AG04449 (cell line): ENCODE measurements at regions not wholly inside any gene's neighbourhood (a gene's known extent, or its start where the extent isn't known, plus 50 kb on each side); places are given as distances from the start of the nearest gene placed in this dataset.

Experiments used
- CTCF ChIA-PET: fragments of 350-600 bp; formaldehyde crosslinking; extraction: SDS; loops from one replicate; lab custom pipeline; 2021; ENCODE audit warnings: antibody characterized with exemption; lab: Yijun Ruan, JAX
- POLR2A ChIA-PET: fragments of 400-600, 350-600 bp; formaldehyde crosslinking; extraction: SDS; loops from one replicate; lab custom pipeline; 2020; ENCODE audit warnings: antibody characterized with exemption, inconsistent platforms; lab: Yijun Ruan, JAX
- DNase-seq: peaks from one replicate; pipeline ENCODE4 v3.0.0-alpha.2; 2010; ENCODE audit warnings: low read depth, low spot score
- H3K4me3 ChIP-seq: 2 replicates; pipeline ENCODE4 v1.5.1; 2011; ENCODE audit warnings: low read depth, mild to moderate bottlenecking, control low read depth, low read length
- TF ChIP-seq, protein P1 (sequence below): IDR thresholded peaks from one replicate; pipeline ENCODE4 v1.5.1; 2011; ENCODE audit warnings: mild to moderate bottlenecking, moderate library complexity, low read length, control low read depth, inconsistent platforms; ENCODE audit not compliant: insufficient read depth; ENCODE audit errors: missing control alignments

DNA sequence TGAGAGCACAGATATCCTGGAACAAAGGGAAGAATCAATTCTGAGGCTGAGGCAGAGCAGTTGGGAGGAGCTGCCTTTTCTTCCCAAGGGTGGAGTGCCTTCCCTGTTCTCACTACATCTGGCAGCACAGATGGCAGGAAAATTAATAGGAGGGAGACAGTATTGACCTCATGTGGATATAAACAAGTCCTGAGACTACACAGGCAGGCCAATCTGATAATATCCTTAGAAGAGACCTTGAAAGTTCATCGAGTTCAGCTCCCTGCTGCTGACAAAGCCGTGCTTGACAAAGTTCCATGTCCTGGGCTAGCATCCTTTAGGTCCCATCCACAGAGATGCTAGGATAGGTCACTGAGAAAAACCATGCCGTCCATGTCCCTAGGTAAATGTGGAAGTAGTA lies 1451.5 kb downstream of the EFNB2 start:
- POLR2A ChIA-PET, result no interaction called here
- H3K4me3 ChIP-seq, result no peak overlapping the region
- CTCF ChIA-PET, result no interaction called here
- TF ChIP-seq, protein P1, sequence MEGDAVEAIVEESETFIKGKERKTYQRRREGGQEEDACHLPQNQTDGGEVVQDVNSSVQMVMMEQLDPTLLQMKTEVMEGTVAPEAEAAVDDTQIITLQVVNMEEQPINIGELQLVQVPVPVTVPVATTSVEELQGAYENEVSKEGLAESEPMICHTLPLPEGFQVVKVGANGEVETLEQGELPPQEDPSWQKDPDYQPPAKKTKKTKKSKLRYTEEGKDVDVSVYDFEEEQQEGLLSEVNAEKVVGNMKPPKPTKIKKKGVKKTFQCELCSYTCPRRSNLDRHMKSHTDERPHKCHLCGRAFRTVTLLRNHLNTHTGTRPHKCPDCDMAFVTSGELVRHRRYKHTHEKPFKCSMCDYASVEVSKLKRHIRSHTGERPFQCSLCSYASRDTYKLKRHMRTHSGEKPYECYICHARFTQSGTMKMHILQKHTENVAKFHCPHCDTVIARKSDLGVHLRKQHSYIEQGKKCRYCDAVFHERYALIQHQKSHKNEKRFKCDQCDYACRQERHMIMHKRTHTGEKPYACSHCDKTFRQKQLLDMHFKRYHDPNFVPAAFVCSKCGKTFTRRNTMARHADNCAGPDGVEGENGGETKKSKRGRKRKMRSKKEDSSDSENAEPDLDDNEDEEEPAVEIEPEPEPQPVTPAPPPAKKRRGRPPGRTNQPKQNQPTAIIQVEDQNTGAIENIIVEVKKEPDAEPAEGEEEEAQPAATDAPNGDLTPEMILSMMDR, result no peak
- DNase-seq, result no peak

DNA sequence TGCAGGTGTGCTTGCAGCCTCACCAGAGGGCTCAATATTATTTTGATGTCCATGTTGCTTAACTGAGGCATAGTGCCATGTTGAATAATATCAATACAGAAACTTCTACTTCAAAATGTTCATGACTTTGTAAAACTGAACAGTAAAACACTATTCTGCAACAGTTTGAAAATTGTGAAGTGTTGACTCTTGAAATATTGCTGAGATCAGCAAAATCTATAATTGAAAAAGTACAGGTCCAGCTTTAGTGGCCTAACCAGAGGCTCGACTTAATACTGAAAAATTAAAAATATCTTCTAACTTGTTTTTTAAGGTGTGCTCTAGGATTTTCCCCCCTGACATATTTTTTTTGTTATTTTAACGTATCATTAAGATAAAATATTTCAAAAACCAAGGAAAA lies 1460.7 kb downstream of the EFNB2 start:
- H3K4me3 ChIP-seq, result no peak overlapping the region
- POLR2A ChIA-PET, result no interaction called here
- no peak for DNase-seq
- CTCF ChIA-PET, result no interaction called here
- TF ChIP-seq, protein P1, result no peak

GRCh38 chr13:105073041-105073440 lies 1462.4 kb downstream of the EFNB2 start:
- ChIA-PET POLR2A (no interaction called here), CTCF (no interaction called here)
- no peak overlapping the region for H3K4me3 ChIP-seq
- no peak for DNase-seq
- TF ChIP-seq, protein P1, result no peak

- TF ChIP-seq, protein P1, result no peak
- ChIA-PET CTCF (no interaction called here), POLR2A (no interaction called here)
- DNase-seq, result no peak
- no peak overlapping the region for H3K4me3 ChIP-seq
These were observed 1465.0 kb downstream of the EFNB2 start for GRCh38 chr13:105070452-105070851.

DNA sequence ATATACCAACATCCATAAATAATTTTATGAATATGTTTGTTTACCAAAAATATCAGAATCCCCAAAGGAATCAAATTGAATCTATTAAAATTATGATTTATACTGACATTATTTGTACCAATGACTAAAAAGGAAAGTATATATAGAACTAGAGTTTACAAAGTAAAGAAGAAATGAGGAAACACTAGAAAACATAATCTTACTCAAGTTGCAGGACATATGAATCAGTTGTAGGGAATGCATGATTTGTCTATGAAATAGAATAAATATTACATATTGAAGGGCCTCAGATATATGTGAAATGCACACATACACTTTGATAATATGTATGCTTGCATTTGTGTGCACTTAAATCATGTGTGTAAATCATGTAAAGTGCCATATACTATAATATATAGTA lies 1466.4 kb downstream of the EFNB2 start:
- POLR2A ChIA-PET, result no interaction called here

DNA sequence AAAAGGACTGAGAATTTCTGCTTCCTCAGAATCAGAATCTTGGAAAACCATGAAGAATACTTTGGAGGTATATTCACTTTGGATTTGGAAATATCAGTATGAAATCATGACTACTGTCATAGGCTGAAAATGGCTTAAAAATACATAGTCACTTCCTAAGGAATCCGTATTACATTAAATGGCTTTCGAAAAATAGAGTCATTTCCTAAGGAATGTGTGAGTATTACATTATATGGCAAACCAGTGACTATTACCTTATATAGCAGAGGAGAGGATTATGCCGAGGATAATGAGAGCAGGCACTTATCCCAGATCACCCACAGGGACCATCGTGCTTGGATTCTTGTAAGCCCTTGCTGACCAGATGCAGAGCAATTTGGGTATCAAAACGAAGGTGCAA lies 1471.8 kb downstream of the EFNB2 start:
- ChIA-PET POLR2A (no interaction called here), CTCF (no interaction called here)
- H3K4me3 ChIP-seq, result no peak overlapping the region
- TF ChIP-seq, protein P1, result no peak
- peak; percentile 21 for DNase-seq

More for the DNA sequence above, 1466.4 kb downstream of the EFNB2 start:
- no peak for DNase-seq
- CTCF ChIA-PET, result no interaction called here
- TF ChIP-seq, protein P1, result no peak
- H3K4me3 ChIP-seq, result no peak overlapping the region
